ENCODE measurements at regions not wholly inside any gene's neighbourhood (a gene's known extent, or its start where the extent isn't known, plus 50 kb on each side); places are given as distances from the start of the nearest gene placed in this dataset.

GRCh38 chr10:128286762-128287500, 160.7 kb upstream of the MKI67 start:
- DNase-seq = no peak

- no peak for DNase-seq
Measured at GRCh38 chr10:128287921-128288320, 161.7 kb upstream of the MKI67 start.

GRCh38 chr10:128289621-128290020, 163.4 kb upstream of the MKI67 start:
- no peak for DNase-seq

GRCh38 chr10:128295003-128295402, 168.8 kb upstream of the MKI67 start:
- DNase-seq = no peak

GRCh38 chr10:128296253-128297007, 170.2 kb upstream of the MKI67 start:
- no peak for DNase-seq

GRCh38 chr10:128297709-128298378, 171.6 kb upstream of the MKI67 start:
- DNase-seq = no peak

GRCh38 chr10:128298587-128298986, 172.4 kb upstream of the MKI67 start:
- no peak for DNase-seq

- DNase-seq = no peak
Measured at GRCh38 chr10:128300290-128300824, 174.1 kb upstream of the MKI67 start.

- no peak for DNase-seq
Measured at GRCh38 chr10:128301051-128301450, 174.8 kb upstream of the MKI67 start.

GRCh38 chr10:128302808-128303207, 176.6 kb upstream of the MKI67 start:
- no peak for DNase-seq

- DNase-seq = no peak
Measured at GRCh38 chr10:128304271-128304670, 178.0 kb upstream of the MKI67 start.

- no peak for DNase-seq
Measured at GRCh38 chr10:128305601-128306345, 179.6 kb upstream of the MKI67 start.

- DNase-seq = no peak
Measured at GRCh38 chr10:128306535-128306934, 180.3 kb upstream of the MKI67 start.

GRCh38 chr10:128306966-128307365, 180.7 kb upstream of the MKI67 start:
- DNase-seq = no peak

GRCh38 chr10:128307820-128308219, 181.6 kb upstream of the MKI67 start:
- DNase-seq = no peak

- no peak for DNase-seq
Measured at GRCh38 chr10:128310971-128311658, 184.9 kb upstream of the MKI67 start.

GRCh38 chr10:128312250-128312649, 186.0 kb upstream of the MKI67 start:
- no peak for DNase-seq

- no peak for DNase-seq
Measured at GRCh38 chr10:128314686-128315085, 188.5 kb upstream of the MKI67 start.

GRCh38 chr10:128316121-128316726, 190.0 kb upstream of the MKI67 start:
- DNase-seq = no peak

GRCh38 chr10:128316925-128317324, 190.7 kb upstream of the MKI67 start:
- DNase-seq = no peak

GRCh38 chr10:128318366-128318765, 192.1 kb upstream of the MKI67 start:
- DNase-seq = no peak

GRCh38 chr10:128318913-128319312, 192.7 kb upstream of the MKI67 start:
- DNase-seq = no peak

Data from fibroblast of upper back skin (primary cell).